ENCODE measurements at regions not wholly inside any gene's neighbourhood (a gene's known extent, or its start where the extent isn't known, plus 50 kb on each side); places are given as distances from the start of the nearest gene placed in this dataset.

GRCh38 chr11:23997356-23997755, 499.5 kb upstream of the LUZP2 start:
- Histone ChIP-seq H3K27ac (ENCODE audit: low read length) (no peak overlapping the region), H3K4me3 (ENCODE audit: low read length in 2 of 2) (no peak overlapping the region), H3K9ac (ENCODE audit: low read length in 2 of 2) (no peak overlapping the region), H3K4me1 (ENCODE audit: control insufficient read depth, insufficient read depth, low read length) (no peaks in the 10 kb centered on the region), H3K9me3 (ENCODE audit: control insufficient read depth in 2 of 2, low read length in 2 of 2) (no peaks in the 10 kb centered on the region), H3K27me3 (ENCODE audit: control insufficient read depth in 1 of 2, insufficient read depth in 2 of 2, low read length in 2 of 2) (no peaks in the 10 kb centered on the region), H3K36me3 (ENCODE audit: control insufficient read depth in 2 of 2, insufficient read depth in 2 of 2, low read length in 2 of 2) (no peaks in the 10 kb centered on the region)

GRCh38 chr11:24005202-24005876, 491.5 kb upstream of the LUZP2 start:
- no peaks in the 10 kb centered on the region for H3K27me3 ChIP-seq (ENCODE audit: control insufficient read depth in 1 of 2, insufficient read depth in 2 of 2, low read length in 2 of 2)
- no peaks in the 10 kb centered on the region for H3K9me3 ChIP-seq (ENCODE audit: control insufficient read depth in 2 of 2, low read length in 2 of 2)
- no peak overlapping the region for H3K4me3 ChIP-seq (ENCODE audit: low read length in 2 of 2)
- H3K27ac ChIP-seq (ENCODE audit: low read length), result no peak overlapping the region
- no peaks in the 10 kb centered on the region for H3K4me1 ChIP-seq (ENCODE audit: control insufficient read depth, insufficient read depth, low read length)
- no peak overlapping the region for H3K9ac ChIP-seq (ENCODE audit: low read length in 2 of 2)
- H3K36me3 ChIP-seq (ENCODE audit: control insufficient read depth in 2 of 2, insufficient read depth in 2 of 2, low read length in 2 of 2), result no peaks in the 10 kb centered on the region

- Histone ChIP-seq H3K36me3 (ENCODE audit: control insufficient read depth in 2 of 2, insufficient read depth in 2 of 2, low read length in 2 of 2) (no peaks in the 10 kb centered on the region), H3K27me3 (ENCODE audit: control insufficient read depth in 1 of 2, insufficient read depth in 2 of 2, low read length in 2 of 2) (no peaks in the 10 kb centered on the region), H3K4me3 (ENCODE audit: low read length in 2 of 2) (no peak overlapping the region), H3K4me1 (ENCODE audit: control insufficient read depth, insufficient read depth, low read length) (no peaks in the 10 kb centered on the region), H3K9me3 (ENCODE audit: control insufficient read depth in 2 of 2, low read length in 2 of 2) (peaks cover 0 to 2% of the 10 kb centered on the region in 2 donors), H3K9ac (ENCODE audit: low read length in 2 of 2) (no peak overlapping the region), H3K27ac (ENCODE audit: low read length) (no peak overlapping the region)
Observed at GRCh38 chr11:24043842-24044241, 453.0 kb upstream of the LUZP2 start.

GRCh38 chr11:24046731-24047130, 450.1 kb upstream of the LUZP2 start:
- H3K27ac ChIP-seq (ENCODE audit: low read length), result no peak overlapping the region
- no peaks in the 10 kb centered on the region for H3K36me3 ChIP-seq (ENCODE audit: control insufficient read depth in 2 of 2, insufficient read depth in 2 of 2, low read length in 2 of 2)
- H3K9ac ChIP-seq (ENCODE audit: low read length in 2 of 2), result no peak overlapping the region
- H3K4me3 ChIP-seq (ENCODE audit: low read length in 2 of 2), result no peak overlapping the region
- H3K27me3 ChIP-seq (ENCODE audit: control insufficient read depth in 1 of 2, insufficient read depth in 2 of 2, low read length in 2 of 2), result no peaks in the 10 kb centered on the region
- peaks cover 0 to 2% of the 10 kb centered on the region in 2 donors for H3K9me3 ChIP-seq (ENCODE audit: control insufficient read depth in 2 of 2, low read length in 2 of 2)
- H3K4me1 ChIP-seq (ENCODE audit: control insufficient read depth, insufficient read depth, low read length), result no peaks in the 10 kb centered on the region

GRCh38 chr11:24056051-24056450, 440.8 kb upstream of the LUZP2 start:
- no peaks in the 10 kb centered on the region for H3K27me3 ChIP-seq (ENCODE audit: control insufficient read depth in 1 of 2, insufficient read depth in 2 of 2, low read length in 2 of 2)
- no peak overlapping the region for H3K27ac ChIP-seq (ENCODE audit: low read length)
- H3K9ac ChIP-seq (ENCODE audit: low read length in 2 of 2), result no peak overlapping the region
- no peak overlapping the region for H3K4me3 ChIP-seq (ENCODE audit: low read length in 2 of 2)
- no peaks in the 10 kb centered on the region for H3K4me1 ChIP-seq (ENCODE audit: control insufficient read depth, insufficient read depth, low read length)
- no peaks in the 10 kb centered on the region for H3K9me3 ChIP-seq (ENCODE audit: control insufficient read depth in 2 of 2, low read length in 2 of 2)
- H3K36me3 ChIP-seq (ENCODE audit: control insufficient read depth in 2 of 2, insufficient read depth in 2 of 2, low read length in 2 of 2), result no peaks in the 10 kb centered on the region

DNA sequence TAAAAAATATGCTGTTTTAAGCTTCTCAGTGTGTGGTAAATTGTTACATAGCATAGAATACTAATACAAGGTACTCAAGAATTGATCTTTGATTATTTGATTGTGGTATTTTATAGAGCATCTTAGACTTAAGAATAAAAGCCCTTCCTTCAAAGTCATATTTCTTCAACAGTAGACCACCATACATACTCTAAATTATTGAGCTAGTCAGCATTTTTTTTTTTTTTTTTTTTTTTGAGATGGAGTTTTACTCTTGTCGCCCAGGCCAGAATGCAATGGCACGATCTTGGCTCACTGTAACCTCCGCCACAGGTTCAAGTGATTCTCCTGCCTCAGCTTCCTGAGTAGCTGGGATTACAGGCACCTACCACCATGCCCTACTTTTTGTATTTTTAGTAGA, 436.7 kb upstream of the LUZP2 start:
- no peaks in the 10 kb centered on the region for H3K36me3 ChIP-seq (ENCODE audit: control insufficient read depth in 2 of 2, insufficient read depth in 2 of 2, low read length in 2 of 2)
- no peaks in the 10 kb centered on the region for H3K4me1 ChIP-seq (ENCODE audit: control insufficient read depth, insufficient read depth, low read length)
- H3K9me3 ChIP-seq (ENCODE audit: control insufficient read depth in 2 of 2, low read length in 2 of 2), result no peaks in the 10 kb centered on the region
- no peak overlapping the region for H3K27ac ChIP-seq (ENCODE audit: low read length)
- H3K4me3 ChIP-seq (ENCODE audit: low read length in 2 of 2), result no peak overlapping the region
- H3K27me3 ChIP-seq (ENCODE audit: control insufficient read depth in 1 of 2, insufficient read depth in 2 of 2, low read length in 2 of 2), result no peaks in the 10 kb centered on the region
- no peak overlapping the region for H3K9ac ChIP-seq (ENCODE audit: low read length in 2 of 2)

DNA sequence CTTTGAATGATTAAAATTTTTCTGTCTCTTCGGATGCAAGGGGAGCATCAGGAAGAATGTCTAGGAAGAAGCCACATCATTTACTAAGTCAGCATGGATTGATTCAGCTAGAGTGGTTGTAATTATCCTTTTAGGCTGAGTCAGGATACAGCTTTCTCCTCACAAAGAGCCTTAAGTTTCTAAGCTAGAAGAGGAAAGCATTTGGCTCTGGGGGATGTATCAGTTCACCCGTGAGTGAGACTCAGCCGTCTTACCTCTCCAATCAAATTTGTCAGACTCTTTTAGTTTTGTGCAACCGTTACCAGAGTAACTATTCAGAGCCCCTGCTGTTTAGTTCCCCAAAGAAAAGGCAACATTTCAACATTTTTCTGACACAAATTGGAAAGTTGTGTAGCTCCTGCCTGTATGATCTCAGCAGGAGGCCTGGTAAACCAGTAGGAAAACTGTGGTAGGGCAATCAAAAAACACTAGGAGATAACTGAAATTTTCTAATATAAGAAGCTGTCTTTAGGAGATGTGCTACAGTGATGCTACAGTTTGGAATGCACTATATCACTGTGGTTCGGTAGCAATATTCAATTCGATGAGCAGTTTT, 432.4 kb upstream of the LUZP2 start:
- Histone ChIP-seq H3K36me3 (ENCODE audit: control insufficient read depth in 2 of 2, insufficient read depth in 2 of 2, low read length in 2 of 2) (no peaks in the 10 kb centered on the region), H3K27me3 (ENCODE audit: control insufficient read depth in 1 of 2, insufficient read depth in 2 of 2, low read length in 2 of 2) (no peaks in the 10 kb centered on the region), H3K4me3 (ENCODE audit: low read length in 2 of 2) (no peak overlapping the region), H3K27ac (ENCODE audit: low read length) (no peak overlapping the region), H3K9ac (ENCODE audit: low read length in 2 of 2) (no peak overlapping the region), H3K4me1 (ENCODE audit: control insufficient read depth, insufficient read depth, low read length) (peaks cover 5% of the 10 kb centered on the region), H3K9me3 (ENCODE audit: control insufficient read depth in 2 of 2, low read length in 2 of 2) (no peaks in the 10 kb centered on the region)

DNA sequence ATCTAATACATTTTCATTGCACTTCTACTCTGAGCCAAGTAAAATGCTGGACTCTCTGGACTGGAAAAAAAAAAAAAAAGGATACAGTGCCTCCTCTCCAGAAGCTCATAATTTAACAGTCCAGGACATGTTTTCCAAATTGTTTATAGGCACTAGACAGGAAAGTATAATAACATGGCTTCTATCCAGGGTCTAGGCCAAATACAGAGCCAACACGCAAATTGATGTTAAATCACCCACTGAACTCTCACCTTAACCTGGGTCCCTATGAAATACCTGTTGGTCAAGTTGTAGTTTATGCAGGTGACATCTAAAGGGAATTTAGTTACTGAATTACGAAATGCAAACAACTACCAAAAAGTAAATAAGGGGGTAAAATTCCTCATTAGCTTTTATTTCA, 428.7 kb upstream of the LUZP2 start:
- H3K27me3 ChIP-seq (ENCODE audit: control insufficient read depth in 1 of 2, insufficient read depth in 2 of 2, low read length in 2 of 2), result no peaks in the 10 kb centered on the region
- H3K4me3 ChIP-seq (ENCODE audit: low read length in 2 of 2), result no peak overlapping the region
- no peaks in the 10 kb centered on the region for H3K9me3 ChIP-seq (ENCODE audit: control insufficient read depth in 2 of 2, low read length in 2 of 2)
- H3K27ac ChIP-seq (ENCODE audit: low read length), result no peak overlapping the region
- peaks cover 5% of the 10 kb centered on the region for H3K4me1 ChIP-seq (ENCODE audit: control insufficient read depth, insufficient read depth, low read length)
- no peaks in the 10 kb centered on the region for H3K36me3 ChIP-seq (ENCODE audit: control insufficient read depth in 2 of 2, insufficient read depth in 2 of 2, low read length in 2 of 2)
- H3K9ac ChIP-seq (ENCODE audit: low read length in 2 of 2), result no peak overlapping the region

DNA sequence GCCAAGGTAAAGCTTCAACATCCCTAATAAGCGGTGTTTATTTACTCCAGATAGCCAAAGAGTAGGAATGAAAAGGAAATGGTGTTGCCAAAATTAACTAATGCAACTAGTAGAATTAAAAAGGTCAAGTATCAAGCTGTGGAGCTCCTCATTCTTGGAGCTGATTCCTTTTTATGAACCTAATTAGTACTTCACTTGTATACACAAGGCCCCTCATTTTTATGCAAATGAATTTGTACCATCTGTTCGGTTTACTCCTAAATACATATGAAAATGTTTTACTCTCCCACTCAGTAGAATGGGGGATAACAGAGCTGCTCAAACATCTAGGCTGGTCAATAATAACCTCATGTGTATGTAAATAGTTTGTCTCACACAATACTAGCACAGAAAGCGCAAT, 426.4 kb upstream of the LUZP2 start:
- Histone ChIP-seq H3K4me1 (ENCODE audit: control insufficient read depth, insufficient read depth, low read length) (peaks cover 5% of the 10 kb centered on the region), H3K27ac (ENCODE audit: low read length) (no peak overlapping the region), H3K9me3 (ENCODE audit: control insufficient read depth in 2 of 2, low read length in 2 of 2) (no peaks in the 10 kb centered on the region), H3K36me3 (ENCODE audit: control insufficient read depth in 2 of 2, insufficient read depth in 2 of 2, low read length in 2 of 2) (no peaks in the 10 kb centered on the region), H3K27me3 (ENCODE audit: control insufficient read depth in 1 of 2, insufficient read depth in 2 of 2, low read length in 2 of 2) (no peaks in the 10 kb centered on the region), H3K9ac (ENCODE audit: low read length in 2 of 2) (no peak overlapping the region), H3K4me3 (ENCODE audit: low read length in 2 of 2) (no peak overlapping the region)

DNA sequence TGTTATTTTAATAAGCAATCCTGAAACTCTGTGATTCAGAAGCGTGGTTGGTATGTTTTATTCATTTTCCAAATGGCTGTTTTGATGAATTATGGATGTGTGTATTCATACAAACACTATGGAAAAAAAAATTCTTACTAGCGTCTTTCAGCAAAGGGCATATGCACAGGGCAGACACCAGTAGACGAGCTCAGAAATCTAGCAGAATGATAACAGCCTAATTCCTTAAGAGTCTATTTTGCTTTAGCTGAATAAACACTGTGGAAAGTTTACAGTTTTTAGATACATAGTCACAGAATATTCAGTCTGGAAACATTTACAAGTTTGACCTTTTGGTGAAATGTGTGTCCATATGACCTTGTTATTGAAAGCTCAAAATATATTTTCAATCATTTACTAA, 418.8 kb upstream of the LUZP2 start:
- Histone ChIP-seq H3K9me3 (ENCODE audit: control insufficient read depth in 2 of 2, low read length in 2 of 2) (no peaks in the 10 kb centered on the region), H3K27ac (ENCODE audit: low read length) (no peak overlapping the region), H3K4me3 (ENCODE audit: low read length in 2 of 2) (no peak overlapping the region), H3K4me1 (ENCODE audit: control insufficient read depth, insufficient read depth, low read length) (no peaks in the 10 kb centered on the region), H3K27me3 (ENCODE audit: control insufficient read depth in 1 of 2, insufficient read depth in 2 of 2, low read length in 2 of 2) (no peaks in the 10 kb centered on the region), H3K9ac (ENCODE audit: low read length in 2 of 2) (no peak overlapping the region), H3K36me3 (ENCODE audit: control insufficient read depth in 2 of 2, insufficient read depth in 2 of 2, low read length in 2 of 2) (no peaks in the 10 kb centered on the region)

DNA sequence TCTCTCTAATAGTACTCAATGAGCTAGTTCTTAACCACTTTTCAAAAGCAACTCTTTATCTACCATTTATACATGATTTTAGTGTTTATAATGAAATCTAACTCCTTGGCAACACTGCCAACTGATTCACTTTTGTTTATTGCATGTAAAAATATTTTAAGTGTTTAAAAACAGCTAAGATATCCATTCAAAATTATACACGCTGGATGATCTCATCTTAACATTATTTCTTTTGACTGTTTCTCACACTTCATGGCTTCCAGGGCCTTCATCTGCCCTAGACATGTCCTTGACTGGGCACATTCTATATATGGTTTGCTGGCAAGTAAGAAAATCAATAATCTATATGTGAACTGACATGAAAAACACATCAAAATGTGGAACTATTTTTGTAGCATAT, 414.6 kb upstream of the LUZP2 start:
- no peaks in the 10 kb centered on the region for H3K36me3 ChIP-seq (ENCODE audit: control insufficient read depth in 2 of 2, insufficient read depth in 2 of 2, low read length in 2 of 2)
- H3K27me3 ChIP-seq (ENCODE audit: control insufficient read depth in 1 of 2, insufficient read depth in 2 of 2, low read length in 2 of 2), result no peaks in the 10 kb centered on the region
- no peak overlapping the region for H3K27ac ChIP-seq (ENCODE audit: low read length)
- no peak overlapping the region for H3K9ac ChIP-seq (ENCODE audit: low read length in 2 of 2)
- H3K9me3 ChIP-seq (ENCODE audit: control insufficient read depth in 2 of 2, low read length in 2 of 2), result no peaks in the 10 kb centered on the region
- no peaks in the 10 kb centered on the region for H3K4me1 ChIP-seq (ENCODE audit: control insufficient read depth, insufficient read depth, low read length)
- H3K4me3 ChIP-seq (ENCODE audit: low read length in 2 of 2), result no peak overlapping the region

Measured in stomach smooth muscle (tissue), 2 donors.